Nucleus accumbens (tissue), 56 donors: ENCODE measurements at regions not wholly inside any gene's neighbourhood (a gene's known extent, or its start where the extent isn't known, plus 50 kb on each side); places are given as distances from the start of the nearest gene placed in this dataset.
"Not testable (repeated sequence)": the region's sequence is repeated elsewhere in the genome, so short reads cannot be mapped to it uniquely, and the experiment has no call there.

Experiments
- DNase-seq, 56 donors: peaks; one replicate each; lab custom pipeline; 2025; lab: John Stamatoyannopoulos, UW

DNA sequence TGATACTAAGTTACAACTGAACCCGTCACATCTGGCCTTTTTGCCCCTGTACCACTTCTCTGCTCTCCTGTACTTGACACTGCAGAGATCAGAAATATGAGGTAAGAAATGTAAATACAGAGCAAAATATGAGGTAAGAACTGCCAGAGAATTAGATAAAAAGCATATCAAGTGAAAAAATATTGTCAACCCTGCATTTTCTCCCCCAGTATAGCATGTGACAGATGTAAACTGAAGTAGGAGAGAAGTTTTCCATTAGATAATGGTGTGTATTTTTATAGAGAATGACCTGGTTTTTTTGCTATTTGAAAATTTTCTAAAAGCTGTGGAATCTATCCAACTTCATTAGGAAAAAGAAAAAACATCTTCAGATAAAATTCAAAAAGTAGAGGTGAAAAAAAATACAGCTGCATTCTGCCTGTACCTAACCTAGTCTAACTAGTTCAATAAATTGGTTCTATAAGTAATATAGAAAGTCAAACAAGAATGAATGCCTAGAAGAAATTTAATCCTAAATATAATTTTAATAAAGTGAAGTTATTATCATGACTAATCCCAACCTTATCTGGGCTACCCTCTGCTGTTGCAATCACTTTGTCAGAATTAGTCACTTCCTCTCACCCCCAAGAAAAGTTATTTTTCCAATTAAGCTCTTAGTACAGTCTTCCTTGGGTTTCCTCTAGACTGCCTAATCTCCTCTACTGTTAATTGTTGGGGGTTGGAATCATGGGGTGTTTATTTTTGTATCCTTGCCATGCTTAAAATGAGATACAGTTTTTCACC, 210.0 kb downstream of the RASSF9 start:
- DNase-seq = no peak

DNA sequence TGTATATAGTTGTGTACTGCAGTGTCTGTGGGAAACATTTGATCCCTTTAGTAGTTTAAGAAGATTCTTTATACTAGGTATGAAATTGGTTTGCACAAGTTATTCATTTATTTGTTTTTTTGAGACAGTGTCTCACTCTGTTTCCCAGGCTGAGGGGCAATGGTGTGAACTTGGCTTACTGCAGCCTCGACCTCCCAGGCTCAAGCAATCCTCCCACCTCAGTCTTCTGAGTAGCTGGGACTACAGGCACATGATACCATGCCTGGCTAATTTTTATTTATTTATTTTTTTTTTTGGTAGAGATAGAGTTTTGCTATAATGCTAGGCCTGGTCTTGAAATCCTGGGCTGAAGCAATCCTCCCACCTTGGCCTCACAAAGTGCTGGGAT, 209.4 kb downstream of the RASSF9 start:
- DNase-seq = no peak

DNA sequence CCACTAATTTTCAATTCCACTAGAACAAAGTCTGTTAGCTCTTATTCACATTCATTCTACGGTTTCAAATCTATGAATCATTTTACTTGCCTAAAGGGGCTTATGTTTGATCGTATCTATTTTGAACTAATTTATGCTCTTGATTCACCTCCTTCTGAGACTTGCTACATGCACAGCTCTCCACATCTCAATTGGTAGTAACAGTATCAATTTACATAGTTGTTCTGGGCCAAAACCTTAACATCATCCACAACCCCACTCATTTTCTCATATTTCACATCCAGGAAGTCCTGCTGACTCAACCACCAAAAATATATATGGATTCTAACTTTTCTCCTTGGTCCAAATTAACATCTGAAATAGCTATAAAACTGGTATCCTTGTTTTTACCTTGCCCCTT, 208.6 kb downstream of the RASSF9 start:
- no peak for DNase-seq

DNA sequence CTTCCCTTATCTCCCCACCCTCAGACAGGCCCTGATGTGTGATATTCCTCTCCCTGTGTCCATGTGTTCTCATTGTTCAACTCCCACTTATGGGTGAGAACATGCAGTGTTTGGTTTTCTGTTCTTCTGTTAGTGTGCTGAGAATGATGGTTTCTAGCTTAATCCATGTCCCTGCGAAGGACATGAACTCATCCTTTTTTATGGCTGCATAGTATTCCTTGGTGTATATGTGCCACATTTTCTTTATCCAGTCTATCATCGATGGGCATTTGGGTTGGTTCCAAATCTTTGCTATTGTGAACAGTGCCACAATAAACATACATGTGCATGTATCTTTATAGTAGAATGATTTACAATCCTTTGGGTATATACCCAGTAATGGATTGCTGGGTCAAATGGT, 207.6 kb downstream of the RASSF9 start:
- DNase-seq = not testable (repeated sequence)

- DNase-seq = no peak
These were observed 205.4 kb downstream of the RASSF9 start for GRCh38 chr12:85630851-85631250.

DNA sequence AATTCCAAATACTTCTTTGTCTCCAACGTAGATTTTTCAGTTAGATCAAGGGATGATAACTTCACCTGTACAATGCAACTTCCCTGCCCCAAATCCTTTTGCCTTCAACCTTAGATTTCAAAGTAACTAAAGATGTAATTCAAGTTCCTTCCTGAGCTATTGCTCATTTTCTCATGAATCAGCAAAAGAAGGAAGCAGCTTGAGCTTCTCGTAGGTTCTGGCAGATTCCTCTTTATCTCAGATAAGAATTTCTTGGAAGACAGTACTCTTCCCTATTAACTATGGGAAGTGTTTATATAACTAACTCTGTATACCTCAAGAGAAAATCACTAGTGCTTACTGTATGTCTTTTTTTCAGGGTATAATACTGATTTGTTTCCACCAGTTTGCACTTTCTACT, 203.8 kb downstream of the RASSF9 start:
- DNase-seq = no peak

GRCh38 chr12:85633491-85633890, 202.7 kb downstream of the RASSF9 start:
- DNase-seq = no peak

GRCh38 chr12:85639834-85640233, 196.4 kb downstream of the RASSF9 start:
- no peak for DNase-seq

DNA sequence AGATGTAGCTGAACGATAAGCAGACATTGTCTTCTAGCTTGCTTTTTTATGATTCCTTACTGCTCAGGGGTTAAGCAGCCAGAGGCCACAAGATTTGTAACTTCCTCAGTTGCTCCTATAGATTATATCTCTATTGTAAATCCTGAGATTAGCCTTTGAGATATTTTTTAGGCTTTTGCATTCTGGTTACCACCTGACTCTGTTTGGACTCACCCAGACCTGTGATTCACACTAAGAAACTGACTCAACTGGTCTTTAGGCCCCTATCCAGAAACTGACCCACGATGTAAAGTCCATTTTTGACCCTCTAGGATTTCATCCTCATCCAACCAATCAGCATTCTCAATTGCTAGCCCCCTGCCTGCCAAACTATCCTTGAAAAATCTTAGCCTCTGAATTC, 194.4 kb downstream of the RASSF9 start:
- DNase-seq = no peak

DNA sequence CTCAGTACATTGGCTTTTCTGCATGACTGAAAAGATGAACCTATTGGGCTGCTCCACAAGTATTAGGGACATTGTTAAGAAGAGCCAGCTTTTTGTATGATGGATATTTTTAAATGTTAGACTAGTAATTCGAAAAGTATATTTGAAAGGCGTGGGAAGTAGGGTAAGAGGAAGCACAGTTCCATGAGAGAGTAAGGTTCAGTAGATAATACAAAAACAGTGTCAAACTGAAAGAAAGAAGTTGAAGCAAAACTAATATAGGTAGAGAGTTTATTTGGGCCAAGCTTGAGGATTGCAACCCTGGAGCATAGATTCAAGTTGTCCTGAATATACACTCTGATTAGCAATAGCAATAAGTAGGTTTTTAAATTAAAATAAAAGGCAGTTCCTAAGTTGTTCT, 193.9 kb downstream of the RASSF9 start:
- no peak for DNase-seq

DNA sequence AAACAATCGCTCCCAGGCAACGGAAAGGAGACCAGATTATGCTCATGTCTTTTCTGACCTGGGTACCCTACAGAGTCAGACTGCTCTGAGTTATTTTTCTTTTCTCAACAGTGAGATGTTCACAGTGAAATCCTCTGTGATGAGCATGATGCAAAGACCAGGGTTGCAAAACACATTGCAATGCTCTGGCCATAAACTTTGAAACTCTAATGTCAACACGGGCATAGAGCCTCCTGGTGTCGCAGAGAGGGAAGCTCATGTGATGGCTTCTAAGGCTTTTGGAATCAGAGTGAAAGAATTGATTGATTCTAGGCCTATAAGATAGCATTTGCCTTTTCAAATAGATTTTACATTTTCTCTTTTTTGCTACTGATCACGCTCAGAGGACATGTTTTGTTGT, 193.4 kb downstream of the RASSF9 start:
- DNase-seq = no peak

- no peak for DNase-seq
These were observed 191.7 kb downstream of the RASSF9 start for GRCh38 chr12:85644508-85644907.

DNA sequence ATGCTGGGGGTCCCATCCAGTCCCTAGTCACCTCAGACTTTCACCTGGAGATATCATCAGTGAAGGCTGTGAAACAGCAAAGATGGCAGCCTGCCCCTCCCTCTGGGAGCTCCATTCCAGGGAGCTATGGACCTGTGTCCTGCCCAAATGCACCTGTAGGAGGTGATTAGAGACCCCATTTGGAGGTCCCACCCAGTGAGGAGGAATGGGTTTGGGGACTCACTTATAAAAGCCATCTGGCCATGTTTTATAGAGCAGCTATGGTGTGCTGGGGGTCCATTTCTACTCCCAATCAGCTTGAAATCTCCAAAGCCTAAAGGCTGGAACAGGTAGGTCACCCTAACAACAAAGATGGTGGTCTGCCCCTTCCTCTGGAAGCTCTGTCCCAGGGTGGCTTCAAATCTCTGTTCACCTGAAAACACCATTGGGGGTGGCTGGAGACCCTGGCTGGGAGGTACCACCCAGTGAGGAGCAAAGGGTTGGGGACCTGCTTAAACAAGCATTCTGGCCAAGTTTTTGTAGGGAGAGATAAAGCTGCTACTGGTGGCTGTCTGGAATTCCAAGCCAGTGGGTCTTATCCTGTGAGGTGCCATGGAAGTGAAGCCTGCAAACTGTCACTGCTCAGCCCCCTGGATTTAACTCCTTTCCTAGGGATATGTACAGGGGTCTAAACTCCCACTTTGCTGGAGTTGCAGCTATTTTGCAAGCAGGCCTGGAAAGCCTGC, 182.3 kb downstream of the RASSF9 start:
- no peak for DNase-seq

DNA sequence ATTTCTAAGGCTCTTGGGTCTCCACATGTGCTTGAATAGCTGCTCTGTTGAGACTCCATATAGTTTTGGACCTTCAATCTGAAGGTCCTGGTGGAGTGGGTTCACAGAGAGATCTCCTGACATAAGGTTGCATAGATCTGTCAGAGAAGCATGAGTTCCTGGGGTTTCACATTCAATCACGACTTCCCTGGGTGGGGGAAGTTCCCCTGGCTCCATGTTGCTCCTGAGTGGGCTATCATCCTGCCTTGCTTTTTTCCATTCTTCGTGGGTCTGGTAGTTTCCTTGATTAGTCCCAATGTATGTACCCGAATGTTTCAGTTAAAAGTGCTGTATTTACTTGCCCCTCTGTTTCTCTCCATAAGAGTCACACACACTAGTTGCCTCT, 181.8 kb downstream of the RASSF9 start:
- DNase-seq = no peak

GRCh38 chr12:85656561-85656960, 179.6 kb downstream of the RASSF9 start:
- no peak for DNase-seq

- no peak for DNase-seq
These were observed 179.0 kb downstream of the RASSF9 start for GRCh38 chr12:85657251-85657650.

GRCh38 chr12:85657836-85658630, 178.2 kb downstream of the RASSF9 start:
- DNase-seq = no peak

DNA sequence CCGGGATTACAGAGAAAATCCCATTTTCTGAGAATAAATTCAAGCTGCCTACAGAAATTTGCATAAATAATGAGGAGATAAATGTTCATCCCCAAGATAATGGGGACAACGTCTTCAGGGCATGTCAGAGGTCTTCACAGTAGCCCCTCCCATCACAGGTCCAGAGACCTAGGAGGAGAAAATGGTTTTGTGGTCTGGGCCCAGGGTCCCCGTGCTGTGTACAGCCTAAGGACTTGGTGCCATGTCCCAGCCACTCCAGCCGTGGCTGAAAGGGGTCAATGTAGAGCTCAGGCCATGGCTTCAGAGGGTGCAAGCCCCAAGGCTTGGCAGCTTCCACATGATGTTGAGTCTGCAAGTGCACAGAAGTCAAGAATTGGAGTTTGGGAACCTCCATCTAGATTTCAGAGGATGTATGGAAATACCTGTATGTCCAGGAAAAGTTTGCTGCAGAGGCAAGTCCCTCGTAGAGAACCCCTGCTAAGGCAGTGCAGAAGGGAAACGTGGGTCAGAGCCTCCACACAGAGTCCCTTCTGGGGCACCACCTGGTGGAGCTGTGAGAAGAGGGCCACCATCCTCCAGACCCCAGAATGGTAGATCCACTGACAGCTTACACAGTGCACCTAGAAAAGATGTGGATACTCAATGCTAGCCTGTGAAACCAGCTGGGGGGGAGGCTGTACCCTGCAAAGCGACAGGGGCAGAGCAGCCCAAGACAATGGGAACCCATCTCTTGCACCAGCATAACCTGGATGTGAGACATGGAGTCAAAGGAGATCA, 176.3 kb downstream of the RASSF9 start:
- no peak for DNase-seq

- no peak for DNase-seq
These were observed 174.6 kb downstream of the RASSF9 start for GRCh38 chr12:85661461-85662206.

DNA sequence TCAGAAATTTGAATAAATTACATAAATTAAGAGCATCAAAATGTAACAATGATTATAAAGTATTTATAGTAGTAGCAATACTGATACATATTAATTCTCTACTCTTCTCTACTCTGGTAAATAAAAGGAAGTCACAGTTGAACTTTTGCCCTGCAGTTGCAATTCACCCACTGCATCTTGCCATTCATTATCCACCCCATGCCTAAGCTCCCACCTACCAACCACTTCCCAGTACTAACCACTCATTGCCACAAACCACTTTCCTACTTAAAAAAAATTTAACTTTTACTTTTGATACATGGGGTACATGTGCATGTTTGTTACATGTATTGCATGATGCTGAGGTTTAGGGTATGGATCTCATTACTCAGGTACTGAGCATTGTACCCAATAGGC, 174.0 kb downstream of the RASSF9 start:
- no peak for DNase-seq
